SK-N-SH treated with all-trans-retinoic acid at 6 μM for 48 hours (cell line): ENCODE measurements at regions not wholly inside any gene's neighbourhood (a gene's known extent, or its start where the extent isn't known, plus 50 kb on each side); places are given as distances from the start of the nearest gene placed in this dataset.
A peak's percentile ranks its signal among the peaks of the same experiment; 100 is the strongest.
"Not testable (repeated sequence)": the region's sequence is repeated elsewhere in the genome, so short reads cannot be mapped to it uniquely, and the experiment has no call there.

Experiments
- ATAC-seq: fragments of 200-7000 bp; cut with Tn5 transposase; 3 replicates; pipeline ENCODE4 v1.9.1; 2020; ENCODE audit warnings: mild to moderate bottlenecking, moderate library complexity
- ARNTL ChIP-seq: fragments of 450-650 bp; formaldehyde crosslinking; IDR thresholded peaks from 2 replicates; pipeline ENCODE4 v1.5.0; 2020; ENCODE audit warnings: low read depth, mild to moderate bottlenecking, moderate library complexity, borderline replicate concordance
- BACH2 ChIP-seq: fragments of 250-450 bp; sonication (Bioruptor Pico); IDR thresholded peaks from 2 replicates; pipeline ENCODE4 v1.9.0; 2021; ENCODE audit warnings: mild to moderate bottlenecking, borderline replicate concordance
- CSDC2 ChIP-seq: fragments of 250-450 bp; sonication (Bioruptor Pico); IDR thresholded peaks from 2 replicates; pipeline ENCODE4 v1.5.0; 2020; ENCODE audit warnings: mild to moderate bottlenecking, moderate library complexity
- CSRNP3 ChIP-seq: fragments of 250-450 bp; sonication (Bioruptor Pico); IDR thresholded peaks from 2 replicates; pipeline ENCODE4 v1.5.1; 2021; ENCODE audit warnings: mild to moderate bottlenecking, moderate library complexity
- ESRRG ChIP-seq: fragments of 250-450 bp; sonication (Bioruptor Pico); IDR thresholded peaks from 2 replicates; pipeline ENCODE4 v1.6.1; 2021; ENCODE audit warnings: mild to moderate bottlenecking
- GLIS3 ChIP-seq: fragments of 250-450 bp; sonication (Bioruptor Pico); IDR thresholded peaks from 2 replicates; pipeline ENCODE4 v1.5.0; 2020; ENCODE audit warnings: mild to moderate bottlenecking, moderate library complexity
- ISL1 ChIP-seq: fragments of 250-450 bp; sonication (Bioruptor Pico); IDR thresholded peaks from 2 replicates; pipeline ENCODE4 v2.1.2; 2022; ENCODE audit warnings: mild to moderate bottlenecking, moderate library complexity
- PPARA ChIP-seq: fragments of 250-450 bp; sonication (Bioruptor Pico); IDR thresholded peaks from 2 replicates; pipeline ENCODE4 v1.5.0; 2020; ENCODE audit warnings: mild to moderate bottlenecking, borderline replicate concordance
- RARB ChIP-seq: fragments of 250-450 bp; sonication (Bioruptor Pico); IDR thresholded peaks from 2 replicates; pipeline ENCODE4 v1.8.0; 2021; ENCODE audit warnings: mild to moderate bottlenecking, moderate library complexity
- SNAI2 ChIP-seq: fragments of 250-450 bp; sonication (Bioruptor Pico); IDR thresholded peaks from 2 replicates; pipeline ENCODE4 v1.5.0; 2020; ENCODE audit warnings: mild to moderate bottlenecking, moderate library complexity
- TCF4 ChIP-seq: fragments of 250-450 bp; sonication (Bioruptor Pico); IDR thresholded peaks from 2 replicates; pipeline ENCODE4 v1.8.0; 2021; ENCODE audit warnings: mild to moderate bottlenecking, moderate library complexity, borderline replicate concordance
- TOX ChIP-seq: fragments of 250-450 bp; sonication (Bioruptor Pico); IDR thresholded peaks from 2 replicates; pipeline ENCODE4 v1.8.0; 2021; ENCODE audit warnings: mild to moderate bottlenecking, moderate library complexity, borderline replicate concordance
- ZC3H10 ChIP-seq: fragments of 250-450 bp; sonication (Bioruptor Pico); IDR thresholded peaks from 2 replicates; pipeline ENCODE4 v1.5.1; 2021; ENCODE audit warnings: mild to moderate bottlenecking, moderate library complexity
- ZFP3 ChIP-seq: fragments of 250-450 bp; sonication (Bioruptor Pico); IDR thresholded peaks from 2 replicates; pipeline ENCODE4 v1.5.0; 2020; ENCODE audit warnings: mild to moderate bottlenecking, moderate library complexity
- ZFP30 ChIP-seq: fragments of 450-650 bp; formaldehyde crosslinking; IDR thresholded peaks from 2 replicates; pipeline ENCODE4 v1.5.0; 2022; ENCODE audit warnings: mild to moderate bottlenecking, moderate library complexity
- ZNF565 ChIP-seq: fragments of 450-650 bp; formaldehyde crosslinking; conservative IDR thresholded peaks from 2 replicates; pipeline ENCODE4 v1.5.0; 2020; ENCODE audit warnings: low read depth, mild to moderate bottlenecking, moderate library complexity
- ZNF8 ChIP-seq: fragments of 450-650 bp; formaldehyde crosslinking; IDR thresholded peaks from 2 replicates; pipeline ENCODE4 v1.5.0; 2020; ENCODE audit warnings: mild to moderate bottlenecking, moderate library complexity
- TF ChIP-seq, protein P1 (sequence below): fragments of 250-450 bp; sonication (Bioruptor Pico); IDR thresholded peaks from 2 replicates; pipeline ENCODE4 v1.8.0; 2021; ENCODE audit warnings: low read depth, mild to moderate bottlenecking, moderate library complexity, borderline replicate concordance
- TF ChIP-seq, protein P2 (sequence below): fragments of 250-450 bp; sonication (Bioruptor Pico); IDR thresholded peaks from 2 replicates; pipeline ENCODE4 v1.5.1; 2020; ENCODE audit warnings: low read depth, mild to moderate bottlenecking, moderate library complexity
- TF ChIP-seq, protein P3 (sequence below): fragments of 250-450 bp; sonication (Bioruptor Pico); IDR thresholded peaks from 2 replicates; pipeline ENCODE4 v1.8.0; 2020; ENCODE audit warnings: mild to moderate bottlenecking, moderate library complexity, borderline replicate concordance

DNA sequence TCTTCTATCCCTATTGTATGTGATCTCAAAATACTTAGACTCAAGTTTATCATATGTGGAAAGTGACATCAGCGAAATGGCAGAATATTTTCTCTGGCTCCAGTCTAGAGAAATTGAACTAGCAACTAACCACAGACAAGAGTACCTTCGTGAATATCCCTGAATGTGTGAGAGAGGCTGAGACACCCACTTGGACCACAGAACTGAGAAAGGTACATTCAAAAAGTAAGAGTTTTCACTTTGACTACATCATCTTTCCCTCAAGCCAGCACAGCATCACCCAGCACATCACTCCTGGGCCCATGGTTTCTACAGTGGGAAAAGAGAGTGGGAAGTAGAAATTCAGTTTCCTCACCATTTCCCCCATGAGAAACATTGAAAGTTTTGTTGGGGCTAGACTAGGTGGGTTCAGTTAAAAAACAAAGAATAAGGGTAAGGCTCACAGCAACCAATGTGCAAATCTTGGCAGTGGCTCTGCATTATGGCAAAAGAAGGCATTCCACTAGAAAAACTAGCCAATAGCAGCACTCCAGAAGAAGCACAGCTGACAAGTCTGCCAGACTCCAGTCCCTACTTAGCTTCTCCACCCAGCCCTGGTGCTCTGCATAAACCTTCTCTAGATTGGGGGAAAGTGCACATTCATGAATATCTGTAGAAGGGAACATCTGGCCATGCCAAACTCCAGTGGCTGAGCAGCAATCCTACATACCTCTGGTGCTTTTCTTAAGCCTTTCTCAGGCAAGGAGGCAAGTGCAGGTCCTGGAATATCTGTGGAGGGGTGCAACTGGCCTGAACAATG is 225.6 kb upstream of the VLDLR start:
- ATAC-seq: no peak

DNA sequence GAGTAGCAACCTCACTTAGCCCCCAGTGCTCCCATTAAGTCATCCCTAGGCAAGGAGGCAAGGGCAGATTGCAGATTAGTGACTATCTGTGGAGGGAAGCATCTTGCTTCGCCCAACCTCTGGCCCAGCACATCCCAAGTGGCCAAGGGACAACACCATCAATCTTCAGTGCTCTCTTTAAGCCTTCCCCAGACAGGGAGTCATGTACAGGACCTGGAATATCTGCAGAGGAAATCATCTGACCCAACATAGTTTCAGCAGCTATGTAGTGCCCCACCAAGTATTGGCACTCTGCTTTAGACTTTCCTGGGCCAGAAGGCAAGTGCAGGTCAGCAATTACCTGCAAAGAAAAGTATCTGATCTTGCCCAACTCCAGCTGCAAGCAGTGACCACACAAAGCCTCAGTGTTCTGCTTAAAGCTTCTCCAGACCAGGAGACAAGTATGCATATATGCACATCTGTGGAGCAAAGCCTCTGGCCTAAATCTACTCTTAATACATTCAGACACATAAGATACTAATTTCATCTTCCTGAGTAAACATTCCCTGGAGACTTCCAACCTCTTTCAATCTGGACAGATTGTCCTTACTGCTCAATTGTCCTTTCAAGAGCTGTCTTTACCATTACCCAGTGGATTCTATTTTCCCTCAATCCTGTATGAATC is 224.8 kb upstream of the VLDLR start:
- no peak for TF ChIP-seq TCF4
- no peak for TF ChIP-seq ZC3H10
- no peak for TF ChIP-seq PPARA (CRISPR knock-in tag)
- no peak for TF ChIP-seq ZFP3 (CRISPR knock-in tag)
- TF ChIP-seq SNAI2 (CRISPR knock-in tag): no peak
- TF ChIP-seq, protein P1, sequence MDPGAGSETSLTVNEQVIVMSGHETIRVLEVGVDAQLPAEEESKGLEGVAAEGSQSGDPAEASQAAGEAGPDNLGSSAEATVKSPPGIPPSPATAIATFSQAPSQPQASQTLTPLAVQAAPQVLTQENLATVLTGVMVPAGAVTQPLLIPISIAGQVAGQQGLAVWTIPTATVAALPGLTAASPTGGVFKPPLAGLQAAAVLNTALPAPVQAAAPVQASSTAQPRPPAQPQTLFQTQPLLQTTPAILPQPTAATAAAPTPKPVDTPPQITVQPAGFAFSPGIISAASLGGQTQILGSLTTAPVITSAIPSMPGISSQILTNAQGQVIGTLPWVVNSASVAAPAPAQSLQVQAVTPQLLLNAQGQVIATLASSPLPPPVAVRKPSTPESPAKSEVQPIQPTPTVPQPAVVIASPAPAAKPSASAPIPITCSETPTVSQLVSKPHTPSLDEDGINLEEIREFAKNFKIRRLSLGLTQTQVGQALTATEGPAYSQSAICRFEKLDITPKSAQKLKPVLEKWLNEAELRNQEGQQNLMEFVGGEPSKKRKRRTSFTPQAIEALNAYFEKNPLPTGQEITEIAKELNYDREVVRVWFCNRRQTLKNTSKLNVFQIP: no peak
- TF ChIP-seq CSDC2 (CRISPR knock-in tag): no peak
- TF ChIP-seq GLIS3: no peak
- TF ChIP-seq ZNF8 (CRISPR knock-in tag): no peak
- TF ChIP-seq CSRNP3 (CRISPR knock-in tag): no peak
- TF ChIP-seq, protein P2, sequence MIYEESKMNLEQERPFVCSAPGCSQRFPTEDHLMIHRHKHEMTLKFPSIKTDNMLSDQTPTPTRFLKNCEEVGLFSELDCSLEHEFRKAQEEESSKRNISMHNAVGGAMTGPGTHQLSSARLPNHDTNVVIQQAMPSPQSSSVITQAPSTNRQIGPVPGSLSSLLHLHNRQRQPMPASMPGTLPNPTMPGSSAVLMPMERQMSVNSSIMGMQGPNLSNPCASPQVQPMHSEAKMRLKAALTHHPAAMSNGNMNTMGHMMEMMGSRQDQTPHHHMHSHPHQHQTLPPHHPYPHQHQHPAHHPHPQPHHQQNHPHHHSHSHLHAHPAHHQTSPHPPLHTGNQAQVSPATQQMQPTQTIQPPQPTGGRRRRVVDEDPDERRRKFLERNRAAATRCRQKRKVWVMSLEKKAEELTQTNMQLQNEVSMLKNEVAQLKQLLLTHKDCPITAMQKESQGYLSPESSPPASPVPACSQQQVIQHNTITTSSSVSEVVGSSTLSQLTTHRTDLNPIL: no peak
- TF ChIP-seq BACH2 (CRISPR knock-in tag): no peak
- TF ChIP-seq, protein P3, sequence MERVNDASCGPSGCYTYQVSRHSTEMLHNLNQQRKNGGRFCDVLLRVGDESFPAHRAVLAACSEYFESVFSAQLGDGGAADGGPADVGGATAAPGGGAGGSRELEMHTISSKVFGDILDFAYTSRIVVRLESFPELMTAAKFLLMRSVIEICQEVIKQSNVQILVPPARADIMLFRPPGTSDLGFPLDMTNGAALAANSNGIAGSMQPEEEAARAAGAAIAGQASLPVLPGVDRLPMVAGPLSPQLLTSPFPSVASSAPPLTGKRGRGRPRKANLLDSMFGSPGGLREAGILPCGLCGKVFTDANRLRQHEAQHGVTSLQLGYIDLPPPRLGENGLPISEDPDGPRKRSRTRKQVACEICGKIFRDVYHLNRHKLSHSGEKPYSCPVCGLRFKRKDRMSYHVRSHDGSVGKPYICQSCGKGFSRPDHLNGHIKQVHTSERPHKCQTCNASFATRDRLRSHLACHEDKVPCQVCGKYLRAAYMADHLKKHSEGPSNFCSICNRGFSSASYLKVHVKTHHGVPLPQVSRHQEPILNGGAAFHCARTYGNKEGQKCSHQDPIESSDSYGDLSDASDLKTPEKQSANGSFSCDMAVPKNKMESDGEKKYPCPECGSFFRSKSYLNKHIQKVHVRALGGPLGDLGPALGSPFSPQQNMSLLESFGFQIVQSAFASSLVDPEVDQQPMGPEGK (CRISPR knock-in tag): no peak
- no peak for TF ChIP-seq ISL1 (CRISPR knock-in tag)
- no peak for TF ChIP-seq ESRRG (CRISPR knock-in tag)
- no peak for ATAC-seq

More for the DNA sequence above, 225.6 kb upstream of the VLDLR start:
- no peak for TF ChIP-seq ESRRG (CRISPR knock-in tag)
- TF ChIP-seq ZFP30 (CRISPR knock-in tag): no peak
- no peak for TF ChIP-seq ZFP3 (CRISPR knock-in tag)
- TF ChIP-seq, protein P3 (CRISPR knock-in tag): no peak

GRCh38 chr9:2397875-2398274 is 223.7 kb upstream of the VLDLR start:
- peak; percentile 84 for TF ChIP-seq ZNF8 (CRISPR knock-in tag)
- ATAC-seq: not testable (repeated sequence)

DNA sequence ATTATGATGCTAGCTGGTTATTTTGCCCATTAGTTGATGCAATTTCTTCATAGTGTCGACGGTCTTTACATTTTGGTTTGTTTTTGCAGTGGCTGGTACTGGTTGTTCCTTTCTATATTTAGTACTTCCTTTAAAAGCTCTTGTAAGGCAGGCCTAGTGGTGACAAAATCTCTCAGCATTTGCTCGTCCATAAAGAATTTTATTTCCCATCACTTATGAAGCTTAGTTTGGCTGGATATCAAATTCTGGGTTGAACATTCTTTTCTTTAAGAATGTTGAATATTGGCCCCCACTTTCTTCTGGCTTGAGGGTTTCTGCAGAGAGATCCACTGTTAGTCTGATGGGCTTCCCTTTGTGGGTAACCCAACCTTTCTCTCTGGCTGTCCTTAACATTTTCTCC is 219.8 kb upstream of the VLDLR start:
- ATAC-seq: not testable (repeated sequence)

DNA sequence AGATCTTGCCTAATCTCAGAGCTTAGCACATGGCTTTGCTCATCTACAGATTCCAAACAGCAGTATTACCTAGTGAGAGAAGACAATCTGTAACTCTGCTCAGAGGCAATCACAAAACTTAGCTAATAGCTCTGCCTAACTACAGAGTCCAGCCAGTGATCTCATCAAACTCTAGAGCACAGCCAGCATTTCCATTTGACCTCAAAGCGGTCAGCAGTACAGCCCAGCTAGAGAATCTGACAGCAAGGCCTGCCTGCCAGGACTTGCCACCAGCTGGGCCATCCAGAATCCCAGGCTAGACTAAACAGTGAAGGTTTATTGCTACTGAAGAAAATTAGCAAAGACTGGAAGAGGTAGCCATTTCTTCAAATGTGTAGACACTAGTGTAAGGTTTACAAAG is 217.9 kb upstream of the VLDLR start:
- no peak for ATAC-seq
- no peak for TF ChIP-seq ZFP30 (CRISPR knock-in tag)
- TF ChIP-seq TOX (CRISPR knock-in tag): no peak
- TF ChIP-seq ZFP3 (CRISPR knock-in tag): no peak
- TF ChIP-seq TCF4: no peak
- TF ChIP-seq SNAI2 (CRISPR knock-in tag): no peak
- TF ChIP-seq ISL1 (CRISPR knock-in tag): no peak
- no peak for TF ChIP-seq ARNTL (CRISPR knock-in tag)
- no peak for TF ChIP-seq BACH2 (CRISPR knock-in tag)
- TF ChIP-seq RARB: no peak
- no peak for TF ChIP-seq ZNF565 (CRISPR knock-in tag)
- TF ChIP-seq CSDC2 (CRISPR knock-in tag): no peak
- TF ChIP-seq, protein P2: no peak
- no peak for TF ChIP-seq PPARA (CRISPR knock-in tag)
- TF ChIP-seq, protein P3 (CRISPR knock-in tag): no peak
